Ishikawa (cell line): ENCODE measurements at regions not wholly inside any gene's neighbourhood (a gene's known extent, or its start where the extent isn't known, plus 50 kb on each side); places are given as distances from the start of the nearest gene placed in this dataset.

Source experiments
- TAF1 ChIP-seq: IDR thresholded peaks from 2 replicates; pipeline ENCODE4 v1.6.1; 2012; ENCODE audit warnings: low read depth, mild to moderate bottlenecking
- TCF12 ChIP-seq: IDR thresholded peaks from 2 replicates; pipeline ENCODE4 v1.6.1; 2012; ENCODE audit warnings: low read depth

GRCh38 chr18:41862921-41863320 lies 92.1 kb upstream of the PIK3C3 start:
- TF ChIP-seq TCF12 (no peak), TAF1 (no peak)
